GM12865 (cell line): ENCODE measurements at regions not wholly inside any gene's neighbourhood (a gene's known extent, or its start where the extent isn't known, plus 50 kb on each side); places are given as distances from the start of the nearest gene placed in this dataset.

Experiments
- DNase-seq: peaks from one replicate; pipeline ENCODE4 v3.0.0; 2010; ENCODE audit warnings: low read depth
- H3K4me3 ChIP-seq: 2 replicates; pipeline ENCODE4 v1.5.1; 2011; ENCODE audit warnings: mild to moderate bottlenecking, low read depth, low read length, control low read depth
- TF ChIP-seq, protein P1 (sequence below): IDR thresholded peaks from 2 replicates; pipeline ENCODE4 v1.5.1; 2011; ENCODE audit warnings: low read length, control low read depth, low read depth, inconsistent platforms; ENCODE audit not compliant: insufficient read depth; ENCODE audit errors: missing control alignments

DNA sequence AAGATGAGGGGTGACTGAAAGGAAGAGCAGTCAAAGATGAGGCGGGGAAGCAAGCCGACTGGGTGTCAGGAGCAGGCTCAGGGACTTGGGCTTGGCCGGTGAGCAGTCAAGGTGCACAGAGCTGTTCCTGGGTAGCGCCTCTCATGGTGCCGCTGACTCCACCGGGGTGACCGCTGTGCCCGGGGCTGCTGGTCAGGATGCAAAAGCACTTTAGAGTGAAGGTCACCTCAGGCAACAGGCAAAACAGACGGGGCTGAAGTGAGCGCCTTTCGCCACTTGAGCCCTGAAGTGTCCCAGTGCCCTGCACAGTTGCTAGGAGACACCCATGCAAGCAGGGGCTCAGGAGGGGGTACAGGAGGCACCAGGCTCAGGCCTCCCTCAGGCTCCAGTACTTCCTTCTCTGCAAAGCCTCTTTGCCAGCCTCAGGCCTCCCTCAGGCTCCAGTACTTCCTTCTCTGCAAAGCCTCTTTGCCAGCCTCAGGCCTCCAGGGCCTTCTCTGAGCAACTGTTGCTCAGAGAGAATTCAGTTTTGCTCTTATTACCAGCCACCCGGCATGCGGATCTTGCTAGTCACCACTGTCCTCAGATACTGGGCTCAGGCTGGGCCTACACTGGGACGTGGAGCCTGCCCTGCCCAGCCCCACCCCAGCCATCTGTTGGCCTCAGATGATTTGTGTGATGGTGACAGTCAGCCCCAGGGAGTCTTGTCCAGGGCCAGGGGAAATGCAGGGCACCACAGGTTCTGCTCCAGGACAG, 99.7 kb upstream of the IRF2BP2 start:
- no peak overlapping the region for H3K4me3 ChIP-seq
- no peak for DNase-seq
- TF ChIP-seq, protein P1, sequence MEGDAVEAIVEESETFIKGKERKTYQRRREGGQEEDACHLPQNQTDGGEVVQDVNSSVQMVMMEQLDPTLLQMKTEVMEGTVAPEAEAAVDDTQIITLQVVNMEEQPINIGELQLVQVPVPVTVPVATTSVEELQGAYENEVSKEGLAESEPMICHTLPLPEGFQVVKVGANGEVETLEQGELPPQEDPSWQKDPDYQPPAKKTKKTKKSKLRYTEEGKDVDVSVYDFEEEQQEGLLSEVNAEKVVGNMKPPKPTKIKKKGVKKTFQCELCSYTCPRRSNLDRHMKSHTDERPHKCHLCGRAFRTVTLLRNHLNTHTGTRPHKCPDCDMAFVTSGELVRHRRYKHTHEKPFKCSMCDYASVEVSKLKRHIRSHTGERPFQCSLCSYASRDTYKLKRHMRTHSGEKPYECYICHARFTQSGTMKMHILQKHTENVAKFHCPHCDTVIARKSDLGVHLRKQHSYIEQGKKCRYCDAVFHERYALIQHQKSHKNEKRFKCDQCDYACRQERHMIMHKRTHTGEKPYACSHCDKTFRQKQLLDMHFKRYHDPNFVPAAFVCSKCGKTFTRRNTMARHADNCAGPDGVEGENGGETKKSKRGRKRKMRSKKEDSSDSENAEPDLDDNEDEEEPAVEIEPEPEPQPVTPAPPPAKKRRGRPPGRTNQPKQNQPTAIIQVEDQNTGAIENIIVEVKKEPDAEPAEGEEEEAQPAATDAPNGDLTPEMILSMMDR, result no peak

DNA sequence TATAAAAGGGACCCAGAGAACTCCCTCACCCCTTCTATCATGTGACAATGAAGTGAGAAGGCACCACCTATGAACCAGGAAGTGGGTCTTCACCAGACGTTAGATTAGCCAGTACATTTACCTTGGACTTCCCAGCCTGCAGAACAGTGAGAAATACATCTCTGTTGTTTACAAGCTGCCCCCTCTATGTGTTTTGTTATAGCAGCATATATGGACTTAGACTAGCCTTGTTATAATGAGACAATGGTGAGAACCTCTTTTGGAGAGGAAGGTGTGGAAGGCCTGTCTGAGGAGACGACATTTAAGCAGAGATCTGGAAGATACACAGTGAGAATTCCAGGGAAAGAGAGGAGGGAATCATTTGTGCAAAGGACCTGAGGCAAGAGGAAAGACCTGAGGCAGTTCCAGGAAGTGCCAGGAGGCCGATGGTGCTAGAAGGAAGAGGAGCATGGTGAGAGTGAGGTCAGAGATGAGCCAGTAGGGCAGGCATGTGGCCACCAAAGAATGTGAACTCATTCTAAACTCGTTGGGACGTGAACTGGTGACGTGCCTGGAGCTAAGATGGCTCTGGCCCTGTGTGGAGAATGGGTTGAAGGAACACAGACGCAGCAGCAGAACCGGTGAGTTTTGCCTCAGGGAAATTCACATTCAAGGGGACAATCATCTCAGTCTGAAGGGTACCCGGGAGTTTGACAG, 98.9 kb upstream of the IRF2BP2 start:
- TF ChIP-seq, protein P1, result no peak
- no peak for DNase-seq
- H3K4me3 ChIP-seq, result no peak overlapping the region

DNA sequence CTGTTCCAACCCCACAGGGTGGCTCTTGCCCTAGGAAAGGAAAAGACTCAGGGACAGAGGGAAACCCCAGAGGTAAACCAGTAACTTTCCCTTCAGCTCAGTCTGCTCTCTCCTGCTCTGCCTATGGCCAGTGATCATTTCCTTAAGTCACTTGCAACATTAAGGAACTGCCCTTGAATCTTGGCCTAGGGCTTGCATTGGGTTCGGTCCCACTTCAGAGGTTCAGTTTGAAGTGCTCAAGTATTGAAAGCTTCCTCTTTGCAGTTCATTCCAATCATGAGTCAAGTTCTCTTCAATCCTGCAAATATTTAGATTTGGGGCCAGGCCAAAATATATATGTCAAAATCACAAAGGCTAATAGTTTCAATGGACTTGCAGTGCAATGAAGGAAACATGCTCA, 97.7 kb upstream of the IRF2BP2 start:
- no peak for DNase-seq
- no peak overlapping the region for H3K4me3 ChIP-seq
- TF ChIP-seq, protein P1, result no peak

DNA sequence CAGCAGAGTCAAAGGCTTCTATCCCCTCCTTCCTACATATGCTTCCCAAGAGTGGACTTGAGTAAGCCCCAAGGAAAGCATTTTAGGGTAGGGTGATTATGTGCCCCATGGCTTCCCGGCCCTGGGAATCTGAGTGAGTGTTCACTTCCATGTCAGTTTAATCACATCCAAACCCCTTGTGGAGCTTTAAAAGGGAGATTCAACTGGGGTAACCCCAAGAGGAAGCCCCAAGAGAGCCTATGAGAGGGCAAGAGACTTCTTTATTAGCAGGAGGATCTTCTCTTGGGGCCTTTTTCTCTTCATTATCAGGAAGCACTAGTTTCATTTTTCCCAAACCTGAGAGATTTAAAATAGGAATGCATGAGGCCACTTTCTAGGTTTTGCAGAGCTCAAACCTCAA, 97.0 kb upstream of the IRF2BP2 start:
- no peak overlapping the region for H3K4me3 ChIP-seq
- DNase-seq, result no peak
- TF ChIP-seq, protein P1, result no peak

DNA sequence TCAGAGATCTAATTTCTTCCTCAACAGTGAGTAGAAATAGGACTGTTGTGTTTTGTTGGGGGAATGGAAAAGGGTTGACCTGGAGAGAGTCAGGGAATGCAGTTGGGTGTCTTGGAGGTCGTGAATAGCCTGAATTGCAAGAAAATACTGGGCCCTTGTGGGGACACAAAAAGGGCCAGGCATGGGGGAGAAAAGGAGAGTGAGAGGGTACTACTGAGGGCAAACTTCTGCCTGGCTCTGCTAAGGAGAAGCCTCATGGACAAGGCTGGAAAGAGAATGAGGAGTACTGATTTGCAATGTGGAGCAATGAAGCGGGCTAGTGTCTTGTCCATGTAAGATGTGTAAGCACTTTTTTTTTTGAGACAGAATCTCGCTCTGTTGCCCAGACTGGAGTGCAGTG, 96.2 kb upstream of the IRF2BP2 start:
- no peak overlapping the region for H3K4me3 ChIP-seq

DNA sequence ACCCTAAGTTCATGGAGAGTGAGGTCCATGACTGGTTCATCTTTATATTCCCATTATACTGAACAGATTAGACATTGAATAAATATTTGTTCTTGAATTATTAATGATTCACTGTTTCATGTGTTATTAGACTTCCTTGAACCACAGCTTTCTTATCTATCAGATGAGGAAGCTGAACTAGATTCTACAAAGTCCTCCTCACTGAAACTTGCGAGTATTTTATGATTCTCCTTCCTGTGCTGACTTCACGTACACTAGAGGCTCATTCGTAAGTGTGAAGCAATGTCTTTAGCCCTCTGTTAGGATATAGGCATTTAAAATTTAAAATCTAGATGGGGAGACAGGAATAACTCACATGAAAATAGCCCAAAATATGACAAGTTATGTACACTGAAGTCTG, 95.6 kb upstream of the IRF2BP2 start:
- TF ChIP-seq, protein P1, result no peak

More for the DNA sequence above, 96.2 kb upstream of the IRF2BP2 start:
- TF ChIP-seq, protein P1, result no peak
- DNase-seq, result no peak

More for the DNA sequence above, 95.6 kb upstream of the IRF2BP2 start:
- DNase-seq, result no peak
- no peak overlapping the region for H3K4me3 ChIP-seq
